ENCODE measurements at regions not wholly inside any gene's neighbourhood (a gene's known extent, or its start where the extent isn't known, plus 50 kb on each side); places are given as distances from the start of the nearest gene placed in this dataset.

DNA sequence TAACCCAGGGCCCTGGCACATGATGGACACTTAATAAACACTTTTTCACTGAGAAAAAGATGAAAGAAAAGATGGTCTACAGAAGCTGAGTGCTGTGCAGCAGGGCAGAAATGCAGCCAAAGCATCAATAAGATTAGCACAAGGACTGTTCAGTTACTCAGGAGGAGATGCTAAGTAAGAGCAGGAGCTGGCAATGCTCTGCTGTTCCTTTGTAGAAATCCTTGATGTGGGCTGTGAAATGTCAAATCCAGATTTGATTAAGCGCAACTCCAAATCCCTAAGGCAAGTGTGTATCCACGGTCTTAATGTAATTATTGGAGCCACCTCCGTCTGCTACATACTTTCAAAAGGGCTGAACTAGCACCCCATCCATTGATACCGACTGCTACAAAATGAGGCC, 151.8 kb upstream of the BTG1 start:
- Mint-ChIP-seq H3K4me1 (ENCODE audit: low read depth) (no peaks in the 10 kb centered on the region), H3K4me3 (no peak overlapping the region), H3K9me3 (no peaks in the 10 kb centered on the region), H3K36me3 (ENCODE audit: low read depth) (no peaks in the 10 kb centered on the region), H3K27ac (peak overlapping the region; percentile 61), H3K27me3 (no peaks in the 10 kb centered on the region)

- no peaks in the 10 kb centered on the region for H3K36me3 Mint-ChIP-seq (ENCODE audit: low read depth)
- no peak overlapping the region for H3K27ac Mint-ChIP-seq
- H3K4me1 Mint-ChIP-seq (ENCODE audit: low read depth), result no peaks in the 10 kb centered on the region
- H3K27me3 Mint-ChIP-seq, result no peaks in the 10 kb centered on the region
- no peaks in the 10 kb centered on the region for H3K9me3 Mint-ChIP-seq
- no peak overlapping the region for H3K4me3 Mint-ChIP-seq
These were observed 149.9 kb upstream of the BTG1 start for GRCh38 chr12:92295523-92295922.

DNA sequence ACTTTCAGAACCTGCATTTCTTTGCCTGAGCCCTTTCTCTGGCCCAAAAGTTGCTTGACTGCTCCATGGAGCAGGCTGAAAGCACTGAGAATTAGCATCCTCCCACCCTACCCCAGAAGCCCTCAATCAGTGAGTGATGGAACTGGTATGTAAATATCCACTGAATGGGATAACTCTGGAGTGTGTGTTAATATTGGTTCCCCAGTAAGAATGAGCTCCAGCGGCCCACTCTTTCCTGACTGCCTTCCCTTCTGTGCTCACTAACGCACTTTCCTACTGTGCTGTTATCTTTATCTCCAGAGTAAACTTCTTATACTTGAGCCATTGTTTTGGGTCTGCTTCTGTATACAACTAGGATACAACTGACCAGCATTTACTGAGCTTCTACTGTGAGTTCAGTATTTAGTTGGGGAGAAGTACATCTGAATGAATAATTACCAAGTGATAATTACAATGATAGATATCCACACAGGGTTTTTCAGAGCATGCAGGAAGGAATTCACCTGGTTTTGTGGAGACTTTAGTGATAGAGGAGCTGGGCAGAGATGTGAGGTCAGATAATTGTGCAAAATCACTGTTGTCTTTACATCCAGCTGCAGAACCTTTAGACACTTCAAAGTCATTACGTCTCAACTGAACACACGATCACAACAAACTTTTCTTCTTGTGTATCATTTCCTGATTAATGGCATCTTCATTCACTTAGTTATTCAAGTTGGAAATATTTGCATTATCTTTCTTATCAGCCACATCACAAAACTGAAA, 149.2 kb upstream of the BTG1 start:
- H3K27me3 Mint-ChIP-seq, result no peaks in the 10 kb centered on the region
- H3K4me3 Mint-ChIP-seq, result no peak overlapping the region
- H3K36me3 Mint-ChIP-seq (ENCODE audit: low read depth), result no peaks in the 10 kb centered on the region
- H3K27ac Mint-ChIP-seq, result no peak overlapping the region
- H3K4me1 Mint-ChIP-seq (ENCODE audit: low read depth), result no peaks in the 10 kb centered on the region
- H3K9me3 Mint-ChIP-seq, result no peaks in the 10 kb centered on the region

DNA sequence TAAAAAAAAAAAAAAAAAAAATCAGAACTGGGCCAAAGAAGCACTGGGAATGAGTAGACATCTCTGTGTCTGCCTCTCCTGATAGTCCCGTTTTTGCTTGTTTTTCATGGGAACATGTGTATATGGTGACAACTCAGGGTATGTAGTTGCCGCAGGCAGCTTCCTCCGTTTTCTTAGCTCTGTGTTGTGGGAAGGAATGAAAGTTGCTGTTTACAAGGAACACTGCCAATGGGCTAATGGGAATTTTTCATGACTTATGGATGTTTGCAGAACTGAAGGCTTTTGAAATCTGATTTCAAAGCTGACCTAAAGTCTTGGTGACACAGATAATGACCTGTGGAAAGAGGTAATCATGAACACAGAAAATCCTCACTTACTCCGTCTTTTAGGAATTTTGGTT, 146.4 kb upstream of the BTG1 start:
- no peaks in the 10 kb centered on the region for H3K9me3 Mint-ChIP-seq
- no peaks in the 10 kb centered on the region for H3K27me3 Mint-ChIP-seq
- no peak overlapping the region for H3K27ac Mint-ChIP-seq
- H3K36me3 Mint-ChIP-seq (ENCODE audit: low read depth), result no peaks in the 10 kb centered on the region
- H3K4me1 Mint-ChIP-seq (ENCODE audit: low read depth), result no peaks in the 10 kb centered on the region
- H3K4me3 Mint-ChIP-seq, result no peak overlapping the region

DNA sequence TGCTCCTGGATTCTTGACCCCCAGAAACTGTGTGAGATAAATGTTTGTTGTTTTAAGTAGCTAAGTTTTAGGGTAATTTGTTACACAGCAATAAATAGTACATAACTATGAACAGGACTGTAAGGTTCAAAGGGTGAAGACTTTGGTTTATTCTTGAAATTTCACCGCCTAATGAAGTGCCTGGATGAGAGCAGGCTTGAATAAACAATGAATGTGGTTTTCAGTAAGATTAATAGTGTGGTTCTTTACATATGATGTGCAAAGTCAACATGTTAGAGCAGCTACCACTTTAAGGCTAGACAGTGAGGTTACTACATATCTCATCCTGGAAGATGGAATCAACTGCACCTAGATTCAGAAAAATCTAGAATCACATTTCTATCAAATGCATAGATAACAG, 145.2 kb upstream of the BTG1 start:
- no peaks in the 10 kb centered on the region for H3K4me1 Mint-ChIP-seq (ENCODE audit: low read depth)
- no peaks in the 10 kb centered on the region for H3K36me3 Mint-ChIP-seq (ENCODE audit: low read depth)
- H3K27ac Mint-ChIP-seq, result no peak overlapping the region
- H3K9me3 Mint-ChIP-seq, result no peaks in the 10 kb centered on the region
- no peak overlapping the region for H3K4me3 Mint-ChIP-seq
- H3K27me3 Mint-ChIP-seq, result no peaks in the 10 kb centered on the region

DNA sequence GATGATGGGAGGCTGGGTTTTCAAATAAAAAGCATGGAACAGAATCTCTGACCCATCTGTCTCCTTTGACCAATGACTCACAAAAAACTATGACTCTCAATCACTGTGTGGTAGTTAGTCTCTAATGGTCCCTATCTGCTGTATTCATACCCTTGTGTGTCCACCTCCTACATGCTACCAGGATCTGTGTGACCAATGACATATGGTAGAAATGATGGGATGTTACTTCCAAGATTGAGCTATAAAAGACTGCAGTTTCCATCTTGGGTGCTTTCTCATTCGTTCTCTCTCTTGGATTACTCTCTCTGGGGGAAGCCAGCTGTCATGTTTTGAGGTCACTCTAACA, 144.7 kb upstream of the BTG1 start:
- Mint-ChIP-seq H3K4me1 (ENCODE audit: low read depth) (no peaks in the 10 kb centered on the region), H3K9me3 (no peaks in the 10 kb centered on the region), H3K27ac (no peak overlapping the region), H3K4me3 (no peak overlapping the region), H3K27me3 (no peaks in the 10 kb centered on the region), H3K36me3 (ENCODE audit: low read depth) (no peaks in the 10 kb centered on the region)

DNA sequence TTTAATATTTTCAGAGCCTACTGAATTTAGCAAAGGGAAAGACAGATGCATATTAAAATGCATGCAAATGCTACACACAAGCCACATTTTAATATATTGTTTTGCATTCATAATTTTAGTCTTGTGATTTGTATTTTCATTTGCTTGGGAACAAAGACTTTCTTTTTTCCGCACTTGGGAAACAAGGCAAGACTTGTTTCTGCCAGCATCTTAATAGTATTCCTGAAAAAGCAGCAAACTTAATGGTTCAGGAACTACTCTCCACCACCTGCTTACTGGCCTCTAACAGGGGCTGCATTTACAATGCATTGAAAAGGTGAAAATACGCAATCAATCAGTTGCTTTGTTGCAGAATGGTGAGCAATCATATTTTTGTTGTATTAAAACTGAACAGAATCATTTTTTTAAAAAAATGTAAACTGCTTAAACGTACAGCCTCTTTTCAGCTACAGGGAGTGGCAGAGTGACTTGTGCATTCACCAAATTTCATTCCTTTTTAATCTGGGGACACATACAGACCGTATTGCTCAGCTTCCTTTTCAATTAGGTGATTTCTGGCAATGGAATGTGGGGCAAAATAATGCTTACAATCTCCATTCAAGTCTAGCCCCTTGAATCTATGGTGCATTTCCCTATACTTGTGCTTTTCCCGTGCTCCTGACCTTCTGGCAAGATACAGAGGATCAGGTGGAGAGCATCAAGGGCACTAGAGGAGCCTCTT, 144.1 kb upstream of the BTG1 start:
- H3K9me3 Mint-ChIP-seq, result no peaks in the 10 kb centered on the region
- H3K27me3 Mint-ChIP-seq, result no peaks in the 10 kb centered on the region
- no peak overlapping the region for H3K4me3 Mint-ChIP-seq
- no peak overlapping the region for H3K27ac Mint-ChIP-seq
- H3K4me1 Mint-ChIP-seq (ENCODE audit: low read depth), result no peaks in the 10 kb centered on the region
- no peaks in the 10 kb centered on the region for H3K36me3 Mint-ChIP-seq (ENCODE audit: low read depth)

GRCh38 chr12:92288561-92288960, 142.9 kb upstream of the BTG1 start:
- H3K9me3 Mint-ChIP-seq, result no peaks in the 10 kb centered on the region
- H3K4me3 Mint-ChIP-seq, result no peak overlapping the region
- H3K27ac Mint-ChIP-seq, result no peak overlapping the region
- H3K36me3 Mint-ChIP-seq (ENCODE audit: low read depth), result no peaks in the 10 kb centered on the region
- H3K27me3 Mint-ChIP-seq, result no peaks in the 10 kb centered on the region
- no peaks in the 10 kb centered on the region for H3K4me1 Mint-ChIP-seq (ENCODE audit: low read depth)

DNA sequence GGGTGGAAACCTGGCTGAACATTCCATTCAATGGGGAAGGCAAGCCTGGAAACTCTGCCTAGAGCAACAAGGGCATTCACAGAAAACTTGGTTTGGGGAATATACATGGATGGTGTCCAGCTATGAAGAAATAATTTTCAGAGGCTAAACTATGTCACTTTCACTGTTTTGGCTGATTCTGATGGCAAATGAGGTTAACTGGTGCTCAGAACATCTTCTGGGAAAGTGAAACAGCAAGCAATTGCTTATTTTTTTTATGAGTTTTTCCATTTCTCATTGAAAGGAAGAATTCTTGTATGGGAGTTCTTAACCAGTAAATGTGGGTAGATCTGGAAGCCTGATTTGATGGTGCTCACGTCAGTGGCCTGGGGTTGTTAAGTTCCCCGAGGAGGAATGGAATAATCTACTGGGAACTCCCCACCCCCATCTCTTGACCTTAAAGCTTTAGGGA, 132.8 kb upstream of the BTG1 start:
- Mint-ChIP-seq H3K36me3 (ENCODE audit: low read depth) (no peaks in the 10 kb centered on the region), H3K4me3 (no peak overlapping the region), H3K9me3 (peaks cover 9% of the 10 kb centered on the region), H3K4me1 (ENCODE audit: low read depth) (peaks cover 13% of the 10 kb centered on the region), H3K27me3 (no peaks in the 10 kb centered on the region), H3K27ac (no peak overlapping the region)

DNA sequence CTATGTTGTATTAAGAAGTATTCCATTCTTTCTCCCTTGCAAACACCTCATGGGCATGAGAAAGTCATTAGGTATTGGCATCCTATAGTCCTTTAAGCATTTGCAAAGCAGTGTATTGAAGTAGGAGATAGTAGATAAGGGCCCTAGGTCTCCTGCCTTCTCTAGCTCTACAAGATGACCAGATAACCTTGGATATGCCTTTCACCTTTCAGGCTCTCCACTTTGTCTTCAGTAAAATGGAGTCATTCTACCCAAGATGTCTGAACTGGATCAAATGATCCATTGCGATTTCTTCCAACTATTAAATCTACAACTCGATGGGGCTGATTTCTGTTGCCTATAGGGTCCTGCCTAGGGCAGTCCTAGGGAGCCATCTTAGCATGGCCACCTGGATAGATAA, 132.1 kb upstream of the BTG1 start:
- Mint-ChIP-seq H3K4me3 (no peak overlapping the region), H3K27ac (peak overlapping the region; percentile 27), H3K36me3 (ENCODE audit: low read depth) (no peaks in the 10 kb centered on the region), H3K27me3 (no peaks in the 10 kb centered on the region), H3K9me3 (peaks cover 13% of the 10 kb centered on the region), H3K4me1 (ENCODE audit: low read depth) (peaks cover 13% of the 10 kb centered on the region)

- Mint-ChIP-seq H3K4me1 (ENCODE audit: low read depth) (peaks cover 13% of the 10 kb centered on the region), H3K9me3 (peaks cover 13% of the 10 kb centered on the region), H3K4me3 (no peak overlapping the region), H3K36me3 (ENCODE audit: low read depth) (no peaks in the 10 kb centered on the region), H3K27ac (no peak overlapping the region), H3K27me3 (no peaks in the 10 kb centered on the region)
These were observed 130.6 kb upstream of the BTG1 start for GRCh38 chr12:92276276-92276675.

- Mint-ChIP-seq H3K36me3 (ENCODE audit: low read depth) (no peaks in the 10 kb centered on the region), H3K27me3 (no peaks in the 10 kb centered on the region), H3K27ac (no peak overlapping the region), H3K4me3 (no peak overlapping the region), H3K4me1 (ENCODE audit: low read depth) (peaks cover 13% of the 10 kb centered on the region), H3K9me3 (peaks cover 13% of the 10 kb centered on the region)
These were observed 130.0 kb upstream of the BTG1 start for GRCh38 chr12:92275443-92276154.

DNA sequence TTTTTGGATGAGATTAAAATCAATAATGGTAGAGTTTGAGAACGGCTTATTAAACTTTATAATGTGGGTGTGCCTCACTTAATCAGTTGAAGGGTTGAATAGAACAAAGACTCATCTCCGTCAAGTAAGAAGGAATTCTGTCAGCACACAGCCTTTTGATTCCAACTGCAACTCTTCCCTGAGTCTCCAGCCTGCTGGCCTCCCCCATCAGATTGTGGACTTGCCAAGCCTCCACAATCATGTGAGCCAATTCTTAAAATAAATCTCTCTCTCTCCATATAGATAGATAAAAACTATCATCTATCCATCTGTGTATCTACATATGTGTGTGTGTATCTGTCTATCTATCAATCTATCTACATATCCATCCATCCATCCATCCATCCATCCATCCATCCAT, 127.4 kb upstream of the BTG1 start:
- no peaks in the 10 kb centered on the region for H3K27me3 Mint-ChIP-seq
- H3K4me3 Mint-ChIP-seq, result no peak overlapping the region
- peaks cover 6% of the 10 kb centered on the region for H3K4me1 Mint-ChIP-seq (ENCODE audit: low read depth)
- H3K9me3 Mint-ChIP-seq, result peaks cover 13% of the 10 kb centered on the region
- H3K27ac Mint-ChIP-seq, result no peak overlapping the region
- H3K36me3 Mint-ChIP-seq (ENCODE audit: low read depth), result no peaks in the 10 kb centered on the region

GRCh38 chr12:92272061-92272964, 126.7 kb upstream of the BTG1 start:
- no peaks in the 10 kb centered on the region for H3K36me3 Mint-ChIP-seq (ENCODE audit: low read depth)
- no peak overlapping the region for H3K27ac Mint-ChIP-seq
- no peak overlapping the region for H3K4me3 Mint-ChIP-seq
- peaks cover 13% of the 10 kb centered on the region for H3K9me3 Mint-ChIP-seq
- peaks cover 4% of the 10 kb centered on the region for H3K4me1 Mint-ChIP-seq (ENCODE audit: low read depth)
- no peaks in the 10 kb centered on the region for H3K27me3 Mint-ChIP-seq
